ENCODE measurements at regions not wholly inside any gene's neighbourhood (a gene's known extent, or its start where the extent isn't known, plus 50 kb on each side); places are given as distances from the start of the nearest gene placed in this dataset.

DNA sequence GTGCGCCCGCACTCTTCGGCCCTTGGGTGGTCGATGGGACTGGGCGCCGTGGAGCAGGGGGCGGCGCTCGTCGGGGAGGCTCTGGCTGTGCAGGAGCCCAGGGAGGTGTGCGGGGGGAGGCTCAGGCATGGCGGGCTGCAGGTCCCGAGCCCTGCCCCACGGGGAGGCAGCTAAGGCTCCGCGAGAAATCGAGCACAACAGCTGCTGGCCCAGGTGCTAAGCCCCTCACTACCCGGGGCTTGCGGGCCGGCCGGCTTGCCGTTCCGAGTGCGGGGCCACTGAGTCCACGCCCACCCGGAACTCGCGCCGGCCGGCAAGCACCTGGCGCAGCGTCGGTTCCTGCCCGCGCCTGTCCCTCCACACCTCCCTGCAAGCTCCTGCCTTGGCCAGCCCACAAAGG is 462.3 kb upstream of the JARID2 start:
- peak; percentile 40 for DNase-seq
- no peaks in the 10 kb centered on the region for H3K23me2 ChIP-seq (ENCODE audit: insufficient read length, low read depth, low read length, poor library complexity, severe bottlenecking)
- H2AFZ ChIP-seq (ENCODE audit: low read length), result no peak overlapping the region
- no peak overlapping the region; a peak in 1 of 7 replicates for H3K27ac Mint-ChIP-seq
- no peaks in the 10 kb centered on the region for H4K20me1 ChIP-seq (ENCODE audit: control insufficient read depth, insufficient read depth, insufficient read length)
- no peak overlapping the region for H3T11ph ChIP-seq (ENCODE audit: low read length)
- H4K5ac ChIP-seq (ENCODE audit: insufficient read length, low read depth, low read length), result no peak overlapping the region
- no peak overlapping the region for H3K9ac ChIP-seq (ENCODE audit: extremely low read depth, insufficient read length, low read length)
- peak overlapping the region; percentile 76 for H4K91ac ChIP-seq (ENCODE audit: insufficient read length, low read depth, low read length)
- H2BK15ac ChIP-seq (ENCODE audit: low read depth, low read length), result no peak overlapping the region
- H3K27ac ChIP-seq (ENCODE audit: insufficient read length, low read depth, low read length), result no peak overlapping the region
- H3K79me1 ChIP-seq (ENCODE audit: insufficient read depth, low read depth, low read length, poor library complexity, severe bottlenecking), result no peaks in the 10 kb centered on the region
- no peaks in the 10 kb centered on the region for H3K9me3 ChIP-seq (ENCODE audit: control insufficient read depth, low read depth, low read length)
- H2BK120ac ChIP-seq (ENCODE audit: low read depth, low read length, poor library complexity, severe bottlenecking), result no peak overlapping the region
- H3K27me3 Mint-ChIP-seq (ENCODE audit: low read depth), result no peaks in the 10 kb centered on the region
- peaks cover 62 to 65% of the 10 kb centered on the region in 2 experiments for H3K4me1 Mint-ChIP-seq
- no peaks in the 10 kb centered on the region for H3K27me3 ChIP-seq (ENCODE audit: insufficient read depth, low read length)
- peaks cover 10% of the 10 kb centered on the region; the same call in 1 of the 2 replicates for H3K4me1 ChIP-seq (ENCODE audit: insufficient read depth, low read length)
- no peak overlapping the region for H3K4me2 ChIP-seq (ENCODE audit: insufficient read depth, insufficient read length, low read length)
- no peak overlapping the region for H2BK20ac ChIP-seq (ENCODE audit: low read depth, low read length, poor library complexity, severe bottlenecking)
- H4K8ac ChIP-seq (replicated peaks; ENCODE audit: insufficient read length, low read depth, low read length), result no peak overlapping the region
- H3K79me2 ChIP-seq (ENCODE audit: insufficient read depth, low read length), result no peaks in the 10 kb centered on the region
- no peak overlapping the region for H3K23ac ChIP-seq (ENCODE audit: insufficient read length, low read depth, low read length)
- H3K36me3 Mint-ChIP-seq (ENCODE audit: insufficient read depth in 1 of 3, low read depth in 3 of 3), result peaks cover 5 to 8% (median 8%) of the 10 kb centered on the region in 3 experiments; a peak in 6 of 7 replicates
- H3K4me3 Mint-ChIP-seq, result no peak overlapping the region
- peak overlapping the region; percentile 82; the same call in 1 of the 2 replicates for H3K4ac ChIP-seq (ENCODE audit: low read depth, low read length)
- no peak overlapping the region for H2AK5ac ChIP-seq (ENCODE audit: insufficient read length, low read length)
- no peak overlapping the region for H3K56ac ChIP-seq (ENCODE audit: insufficient read length, low read depth, low read length)
- no peak overlapping the region for H3K18ac ChIP-seq (ENCODE audit: insufficient read length, low read depth, low read length)
- peaks cover 2 to 8% of the 10 kb centered on the region in 2 experiments; a peak in 3 of 5 replicates for H3K9me3 Mint-ChIP-seq
- H2BK5ac ChIP-seq (ENCODE audit: insufficient read length, low read length), result no peak overlapping the region
- TF ChIP-seq, protein P1, sequence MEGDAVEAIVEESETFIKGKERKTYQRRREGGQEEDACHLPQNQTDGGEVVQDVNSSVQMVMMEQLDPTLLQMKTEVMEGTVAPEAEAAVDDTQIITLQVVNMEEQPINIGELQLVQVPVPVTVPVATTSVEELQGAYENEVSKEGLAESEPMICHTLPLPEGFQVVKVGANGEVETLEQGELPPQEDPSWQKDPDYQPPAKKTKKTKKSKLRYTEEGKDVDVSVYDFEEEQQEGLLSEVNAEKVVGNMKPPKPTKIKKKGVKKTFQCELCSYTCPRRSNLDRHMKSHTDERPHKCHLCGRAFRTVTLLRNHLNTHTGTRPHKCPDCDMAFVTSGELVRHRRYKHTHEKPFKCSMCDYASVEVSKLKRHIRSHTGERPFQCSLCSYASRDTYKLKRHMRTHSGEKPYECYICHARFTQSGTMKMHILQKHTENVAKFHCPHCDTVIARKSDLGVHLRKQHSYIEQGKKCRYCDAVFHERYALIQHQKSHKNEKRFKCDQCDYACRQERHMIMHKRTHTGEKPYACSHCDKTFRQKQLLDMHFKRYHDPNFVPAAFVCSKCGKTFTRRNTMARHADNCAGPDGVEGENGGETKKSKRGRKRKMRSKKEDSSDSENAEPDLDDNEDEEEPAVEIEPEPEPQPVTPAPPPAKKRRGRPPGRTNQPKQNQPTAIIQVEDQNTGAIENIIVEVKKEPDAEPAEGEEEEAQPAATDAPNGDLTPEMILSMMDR (conservative IDR thresholded peaks at IDR 0.05), result no peak
- WGBS (ENCODE audit: extremely low coverage, insufficient read length, low lambda C conversion rate), result no CpG with 5 or more reads among the region's 35 CpGs
- no peak overlapping the region; the same call in 1 of the 2 replicates for H3K14ac ChIP-seq (ENCODE audit: insufficient read depth, low read length)
- H2BK12ac ChIP-seq (ENCODE audit: insufficient read length, low read depth, low read length), result no peak overlapping the region
